Adrenal gland (tissue), 9 donors: ENCODE measurements at regions not wholly inside any gene's neighbourhood (a gene's known extent, or its start where the extent isn't known, plus 50 kb on each side); places are given as distances from the start of the nearest gene placed in this dataset.

Experiments
- DNase-seq, 7 donors: peaks; one replicate each; pipeline ENCODE4 v3.0.0-alpha.2; 2019 to 2020
- H3K27ac ChIP-seq, 5 donors: fragments of 200-600 bp; sonication (generic) in 4 of 5; 1 replicate in 3 of 5; 2 replicates in 2 of 5; pipeline versions ENCODE4 v1.5.1 to v1.8.0; 2016 to 2020; ENCODE audit warnings: mild to moderate bottlenecking in 1 of 5
- H3K27me3 ChIP-seq: fragments of 200-600 bp; 2 replicates; pipeline ENCODE4 v1.8.0; 2021
- H3K36me3 ChIP-seq, 2 donors: fragments of 200-600 bp; replicated peaks in 1 of 2; 1 replicate in 1 of 2; 2 replicates in 1 of 2; pipeline versions ENCODE4 v1.5.1 to v1.8.0; 2018 to 2022
- H3K4me1 ChIP-seq, 2 donors: fragments of 200-600 bp; replicated peaks in 1 of 2; 1 replicate in 1 of 2; 2 replicates in 1 of 2; pipeline versions ENCODE4 v1.5.1 to v1.8.0; 2018 to 2021
- H3K4me3 ChIP-seq, 4 donors: fragments of 200-600 bp; sonication (generic) in 3 of 4; one replicate each; pipeline ENCODE4 v1.5.1; 2016 to 2018
- H3K9me3 ChIP-seq, 3 donors: fragments of 200-600 bp; sonication (generic) in 1 of 3; replicated peaks in 1 of 3; 1 replicate in 2 of 3; 2 replicates in 1 of 3; pipeline versions ENCODE4 v1.5.1 to v1.8.0; 2016 to 2021
- CTCF ChIP-seq, 6 experiments: fragments of 450-650 bp in 4 of 6; fragments of 200-600 bp in 2 of 6; sonication (generic) in 1 of 6; IDR thresholded peaks; 1 replicate in 5 of 6; 2 replicates in 1 of 6; pipeline versions ENCODE4 v1.5.1 to v1.8.0; 2016 to 2021; ENCODE audit warnings: antibody characterized with exemption in 6 of 6, mild to moderate bottlenecking in 2 of 6, moderate library complexity in 1 of 6
- POLR2A ChIP-seq, 2 donors: fragments of 450-650 bp; IDR thresholded peaks; one replicate each; pipeline ENCODE4 v1.6.1; 2017; ENCODE audit warnings: antibody characterized with exemption in 2 of 2, mild to moderate bottlenecking in 2 of 2, moderate library complexity in 1 of 2
- WGBS, 4 donors: extraction: QIAGEN DNeasy Blood & Tissue Kit in 2 of 4; methylation state at CpG; one replicate each; pipeline versions ENCODE4 v1.1.5 to v1.1.7; 2013 to 2017; 5-methylcytosine and 5-hydroxymethylcytosine counted together
- intact Hi-C, 2 donors: fragments of 100-400 bp; cut with DNase I; formaldehyde crosslinking; loops; one replicate each; pipeline versions ENCODE4 v1.14.1 to v1.15.0; 2022 to 2023
- donor health status: healthy with polysubstance abuse.
- donor health status: Bipolar disorder and iron deficiency.
- donor health status: DM: yes; HTN: yes; CAD: no.
- donor health status: DM: no; HTN: no; CAD: no.
- donor health status: DM: no; HTN: no; CAD: no.

GRCh38 chr11:36825251-36825650, 227.2 kb upstream of the RAG2 start:
- WGBS, 4 donors, result 67 to 79% (median 73%) methylated on average over 10 of the region's 10 CpGs
- no peaks in the 10 kb centered on the region for H3K36me3 ChIP-seq
- H3K27ac ChIP-seq, result no peak overlapping the region
- intact Hi-C loops, result no loop called here
- H3K27me3 ChIP-seq, result no peaks in the 10 kb centered on the region
- DNase-seq, result no peak
- TF ChIP-seq POLR2A (IDR thresholded peaks at IDR 0.05) (no peak), CTCF (IDR thresholded peaks at IDR 0.05) (no peak)
- H3K4me1 ChIP-seq, result no peaks in the 10 kb centered on the region
- H3K9me3 ChIP-seq, result no peaks in the 10 kb centered on the region
- no peak overlapping the region for H3K4me3 ChIP-seq

GRCh38 chr11:36824349-36824748, 226.3 kb upstream of the RAG2 start:
- DNase-seq, result no peak
- Histone ChIP-seq H3K27me3 (no peaks in the 10 kb centered on the region), H3K27ac (no peak overlapping the region), H3K4me1 (no peaks in the 10 kb centered on the region), H3K4me3 (no peak overlapping the region), H3K9me3 (no peaks in the 10 kb centered on the region), H3K36me3 (no peaks in the 10 kb centered on the region)
- intact Hi-C loops, result no loop called here
- WGBS, 4 donors, result 60 to 74% (median 70%) methylated on average over 1 of the region's 1 CpG
- TF ChIP-seq CTCF (IDR thresholded peaks at IDR 0.05) (no peak), POLR2A (IDR thresholded peaks at IDR 0.05) (no peak)

- H3K27ac ChIP-seq, result no peak overlapping the region
- no peaks in the 10 kb centered on the region for H3K9me3 ChIP-seq
- H3K27me3 ChIP-seq, result no peaks in the 10 kb centered on the region
- H3K4me1 ChIP-seq, result no peaks in the 10 kb centered on the region
- no peak overlapping the region for H3K4me3 ChIP-seq
- WGBS, 4 donors, result 70 to 88% (median 75%) methylated on average over 1 of the region's 1 CpG
- DNase-seq, result no peak
- TF ChIP-seq CTCF (IDR thresholded peaks at IDR 0.05), result no peak
- TF ChIP-seq POLR2A (IDR thresholded peaks at IDR 0.05), result no peak
- intact Hi-C loops, result no loop called here
- H3K36me3 ChIP-seq, result no peaks in the 10 kb centered on the region
These were observed 224.8 kb upstream of the RAG2 start for GRCh38 chr11:36822829-36823228.

GRCh38 chr11:36818410-36818809, 220.4 kb upstream of the RAG2 start:
- TF ChIP-seq CTCF (IDR thresholded peaks at IDR 0.05) (peak in 1 of 6 experiments; percentile 20), POLR2A (IDR thresholded peaks at IDR 0.05) (no peak)
- Histone ChIP-seq H3K4me1 (no peaks in the 10 kb centered on the region), H3K4me3 (no peak overlapping the region), H3K27me3 (no peaks in the 10 kb centered on the region), H3K9me3 (no peaks in the 10 kb centered on the region), H3K36me3 (no peaks in the 10 kb centered on the region), H3K27ac (no peak overlapping the region)
- 46 to 57% (median 53%) methylated on average over 2 of the region's 2 CpGs for WGBS, 4 donors
- DNase-seq, result no peak
- intact Hi-C loops, result no loop called here
